ELF-1 (cell line): ENCODE measurements at regions not wholly inside any gene's neighbourhood (a gene's known extent, or its start where the extent isn't known, plus 50 kb on each side); places are given as distances from the start of the nearest gene placed in this dataset.

Source experiments
- DNase-seq: peaks from one replicate; pipeline ENCODE4 v3.0.0-alpha.2; 2016; ENCODE audit warnings: low read depth, low spot score

DNA sequence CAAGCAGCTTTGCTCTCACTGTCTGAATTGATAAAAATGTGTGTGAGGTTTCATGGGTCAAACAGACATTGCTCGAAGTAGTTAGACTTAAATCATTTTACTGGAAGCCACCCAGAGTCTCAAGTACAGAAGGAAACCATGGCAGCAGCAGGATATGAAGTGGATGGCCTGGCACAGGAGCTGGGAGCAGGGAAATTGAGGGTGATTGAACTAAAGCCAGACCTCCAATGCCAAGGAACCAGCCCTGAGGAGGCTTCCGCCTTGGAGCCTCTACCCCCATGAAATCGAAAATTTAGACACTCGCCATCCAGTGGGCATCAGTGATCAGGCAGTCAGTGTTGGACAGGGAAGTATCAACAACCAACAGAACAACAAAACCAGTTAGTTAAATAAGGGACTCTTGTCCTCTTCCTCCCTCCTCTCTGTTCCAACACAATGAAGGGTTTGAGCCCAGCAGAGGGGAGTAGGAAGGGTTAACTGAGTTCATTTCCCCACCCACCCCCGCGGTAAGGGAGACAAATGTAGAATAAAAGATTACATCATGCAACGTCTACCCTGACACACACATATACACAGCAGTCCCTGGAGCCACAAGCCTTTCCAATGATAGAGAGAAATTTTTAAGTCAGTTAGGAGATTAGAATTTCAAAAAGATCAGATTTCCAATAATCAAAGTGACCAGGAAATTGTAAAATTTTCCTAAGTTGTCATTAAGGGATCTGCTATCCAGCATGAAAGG, 156.3 kb downstream of the SLC16A9 start:
- no peak for DNase-seq

- no peak for DNase-seq
Observed at GRCh38 chr10:59550061-59550460, 159.6 kb downstream of the SLC16A9 start.

GRCh38 chr10:59538623-59539022, 171.0 kb downstream of the SLC16A9 start:
- DNase-seq, result no peak

GRCh38 chr10:59537501-59537900, 172.1 kb downstream of the SLC16A9 start:
- no peak for DNase-seq

DNA sequence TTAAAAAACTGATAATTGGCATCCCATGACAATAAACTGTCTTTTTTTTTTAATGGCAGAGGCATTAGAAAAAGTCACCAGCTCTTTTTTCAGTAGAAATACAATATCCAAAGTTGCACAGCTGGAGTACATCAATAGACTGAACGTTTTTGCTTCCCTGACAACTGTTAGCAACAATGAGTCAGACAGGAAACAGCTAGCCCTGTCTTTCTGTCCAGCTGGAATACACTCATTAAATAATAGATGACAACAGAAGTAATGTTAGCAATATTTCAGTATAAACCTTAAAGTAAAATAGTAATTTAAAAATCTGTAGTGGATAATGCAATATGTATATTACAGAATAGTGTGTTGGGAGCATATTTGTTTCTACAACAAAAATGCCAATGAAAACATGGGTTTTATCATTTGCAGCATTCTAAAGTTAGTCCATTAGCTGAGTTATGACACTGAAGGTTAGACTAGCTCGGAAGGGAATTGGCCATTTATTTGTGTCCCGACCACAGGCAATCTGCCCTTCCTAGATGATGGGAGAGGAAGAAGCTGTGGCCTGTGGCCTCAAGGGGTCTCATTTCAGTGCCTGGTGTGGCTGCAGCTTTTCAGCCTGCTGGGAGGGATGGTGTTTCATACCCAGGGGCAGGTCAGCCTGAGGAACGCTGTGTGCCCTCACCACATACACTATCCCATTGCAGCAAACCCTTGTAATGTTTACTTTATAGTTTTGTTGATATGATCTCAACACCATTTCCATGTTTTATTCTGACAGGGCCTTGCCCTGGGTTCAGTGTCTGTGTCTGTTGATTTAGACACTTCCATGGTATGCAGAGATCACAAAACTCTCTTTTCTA, 173.3 kb downstream of the SLC16A9 start:
- peak; percentile 45 for DNase-seq

GRCh38 chr10:59524348-59524747, 162.0 kb upstream of the FAM13C start:
- no peak for DNase-seq

GRCh38 chr10:59523851-59524250, 161.5 kb upstream of the FAM13C start:
- no peak for DNase-seq

- no peak for DNase-seq
Observed at GRCh38 chr10:59517996-59518395, 155.6 kb upstream of the FAM13C start.

GRCh38 chr10:59517341-59517899, 155.1 kb upstream of the FAM13C start:
- DNase-seq, result no peak

DNA sequence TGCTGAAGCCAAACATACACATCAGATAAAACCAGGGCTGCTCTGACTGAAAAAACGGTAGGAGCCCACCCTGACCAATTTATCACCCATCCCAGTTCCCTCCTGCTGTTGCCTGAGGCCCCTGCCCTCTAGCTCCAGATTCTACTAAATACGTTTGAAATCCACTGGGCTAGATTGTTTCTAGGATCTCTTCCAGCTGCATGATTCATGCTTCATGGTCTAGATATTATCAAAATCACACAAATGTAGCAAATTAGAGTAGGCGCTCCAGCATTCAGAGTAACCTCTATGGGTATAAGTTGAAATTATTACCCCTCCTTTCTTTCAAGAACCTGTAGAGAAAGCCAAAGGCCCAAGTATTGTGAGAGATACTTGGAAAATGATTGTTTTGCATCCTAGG, 151.2 kb upstream of the FAM13C start:
- no peak for DNase-seq

DNA sequence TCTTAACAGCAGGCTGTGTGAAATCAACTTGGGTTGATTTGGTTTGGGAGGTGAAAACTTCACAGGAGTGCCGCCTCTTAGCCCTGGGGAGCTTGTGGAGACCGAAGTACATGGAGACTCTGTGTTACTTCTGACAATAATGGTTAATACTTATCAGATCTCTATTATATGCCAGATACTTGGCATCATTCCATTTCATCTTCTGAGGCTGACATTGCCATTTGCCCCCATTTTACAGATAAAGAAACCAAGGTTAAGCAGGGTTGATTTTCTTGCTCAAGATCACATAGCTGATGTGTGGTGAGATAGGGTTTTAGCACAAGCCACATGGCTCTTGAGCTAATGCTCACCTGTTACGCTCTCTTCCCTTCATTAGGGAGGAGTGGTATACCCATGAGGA, 150.6 kb upstream of the FAM13C start:
- DNase-seq, result no peak

GRCh38 chr10:59508956-59509355, 146.6 kb upstream of the FAM13C start:
- no peak for DNase-seq

GRCh38 chr10:59508296-59508695, 145.9 kb upstream of the FAM13C start:
- no peak for DNase-seq

DNA sequence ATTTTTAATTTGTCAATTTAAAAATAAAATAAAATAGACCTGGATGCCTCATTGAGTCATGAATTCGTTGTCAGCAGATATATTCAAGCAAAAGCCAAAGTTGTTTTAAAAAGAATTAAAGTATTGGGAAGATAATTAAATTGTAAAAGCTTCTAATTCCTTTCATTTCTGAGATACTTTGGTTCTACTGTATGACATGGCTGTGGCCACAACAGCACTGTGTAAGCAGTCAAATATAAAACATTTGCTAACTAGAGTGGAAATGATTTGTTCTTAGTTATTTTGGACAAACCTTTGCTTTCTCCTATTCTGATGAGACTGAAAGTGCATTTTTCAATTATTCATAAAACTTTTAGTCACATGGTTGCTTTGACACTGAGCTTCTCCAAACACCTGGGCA, 143.6 kb upstream of the FAM13C start:
- DNase-seq, result no peak

- no peak for DNase-seq
Observed at GRCh38 chr10:59499460-59499859, 137.1 kb upstream of the FAM13C start.

DNA sequence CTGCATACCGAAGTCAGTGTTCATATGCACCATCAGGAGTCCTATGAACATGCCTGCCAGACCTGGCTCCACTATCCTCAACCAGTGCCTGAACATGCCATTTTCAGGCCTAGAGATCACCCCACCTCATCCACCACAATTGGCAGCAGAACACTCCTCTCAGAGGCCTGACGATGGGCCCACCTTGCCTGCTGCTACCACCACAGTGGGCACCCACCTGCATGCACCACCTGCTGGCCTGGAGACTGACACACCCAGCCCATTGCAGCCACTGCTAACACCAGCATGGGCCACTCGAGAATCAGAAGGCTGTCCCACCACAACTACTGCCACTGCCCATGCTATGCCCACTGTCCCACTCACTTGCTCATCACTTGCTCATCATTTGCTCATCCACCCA, 130.7 kb upstream of the FAM13C start:
- no peak for DNase-seq

- no peak for DNase-seq
Observed at GRCh38 chr10:59479426-59479825, 117.1 kb upstream of the FAM13C start.

DNA sequence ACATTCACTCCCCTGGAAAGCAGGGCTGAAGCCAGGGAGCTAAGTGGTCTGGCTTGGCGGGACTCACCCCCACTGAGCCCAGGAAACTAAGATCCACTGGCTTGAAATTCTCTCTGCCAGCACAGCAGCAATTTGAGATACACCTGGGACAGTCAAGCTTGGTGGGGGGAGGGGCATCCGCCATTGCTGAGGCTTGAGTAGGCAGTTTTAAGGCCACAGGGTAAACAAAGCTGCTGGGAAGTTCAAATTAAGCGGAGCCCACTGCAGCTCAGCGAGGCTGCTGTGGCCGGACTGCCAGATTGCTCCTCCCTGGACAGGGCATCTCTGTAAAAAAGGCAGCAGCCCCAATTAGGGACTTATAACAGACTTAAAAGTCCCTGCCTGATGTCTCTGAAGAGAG, 108.2 kb upstream of the FAM13C start:
- peak; percentile 56 for DNase-seq

GRCh38 chr10:59465088-59465487, 102.7 kb upstream of the FAM13C start:
- peak; percentile 3 for DNase-seq

GRCh38 chr10:59464483-59464882, 102.1 kb upstream of the FAM13C start:
- no peak for DNase-seq

- DNase-seq, result no peak
Observed at GRCh38 chr10:59463909-59464308, 101.6 kb upstream of the FAM13C start.

GRCh38 chr10:59460601-59461000, 98.3 kb upstream of the FAM13C start:
- DNase-seq, result no peak

DNA sequence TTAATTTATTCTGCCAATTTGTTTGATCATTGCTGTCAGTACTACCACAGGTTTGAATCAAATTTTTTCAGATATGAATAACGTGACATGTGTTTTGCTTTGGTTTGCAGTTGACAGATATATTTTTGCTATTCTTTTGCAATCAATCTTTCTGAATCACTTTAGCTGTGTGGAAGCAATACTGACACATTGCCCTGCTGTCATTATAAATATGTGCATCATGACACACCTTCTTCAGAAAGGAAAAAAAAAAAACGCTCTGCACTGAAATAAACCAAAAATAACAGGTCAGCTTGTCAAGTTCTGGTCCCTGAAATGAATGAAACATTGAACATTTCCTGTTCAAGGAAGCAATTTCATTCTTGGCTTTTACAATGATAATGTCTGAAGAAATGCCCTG, 93.8 kb upstream of the FAM13C start:
- DNase-seq, result no peak
